Trophoblast cell (in vitro differentiated cells and primary cell): ENCODE measurements at regions not wholly inside any gene's neighbourhood (a gene's known extent, or its start where the extent isn't known, plus 50 kb on each side); places are given as distances from the start of the nearest gene placed in this dataset.

ENCODE experiments used
- DNase-seq, 2 donors: peaks; one replicate each; pipeline ENCODE4 v3.0.0-alpha.2; 2016
- H2AFZ ChIP-seq: 2 replicates; pipeline ENCODE4 v1.6.1; 2013; ENCODE audit warnings: low read length, moderate library complexity, mild to moderate bottlenecking; ENCODE audit not compliant: insufficient read depth, poor library complexity
- H2AK5ac ChIP-seq: 2 replicates; pipeline ENCODE4 v1.6.1; 2013; ENCODE audit warnings: mild to moderate bottlenecking, low read length
- H2BK120ac ChIP-seq: 2 replicates; pipeline ENCODE4 v1.6.1; 2013; ENCODE audit warnings: low read length, mild to moderate bottlenecking, moderate library complexity; ENCODE audit not compliant: insufficient read depth, poor library complexity
- H2BK12ac ChIP-seq: 2 replicates; pipeline ENCODE4 v1.6.1; 2013; ENCODE audit warnings: mild to moderate bottlenecking, low read length, moderate library complexity
- H2BK5ac ChIP-seq: 2 replicates; pipeline ENCODE4 v1.6.1; 2013; ENCODE audit warnings: low read length, low read depth, moderate library complexity, mild to moderate bottlenecking; ENCODE audit not compliant: poor library complexity
- H3K14ac ChIP-seq: 2 replicates; pipeline ENCODE4 v1.6.1; 2013; ENCODE audit warnings: mild to moderate bottlenecking, low read length
- H3K18ac ChIP-seq: 2 replicates; pipeline ENCODE4 v1.6.1; 2013; ENCODE audit warnings: mild to moderate bottlenecking, low read length
- H3K23ac ChIP-seq: 2 replicates; pipeline ENCODE4 v1.6.1; 2013; ENCODE audit warnings: low read length
- H3K27ac ChIP-seq: 2 replicates; pipeline ENCODE4 v1.5.1; 2013; ENCODE audit warnings: low read depth, mild to moderate bottlenecking, inconsistent platforms, low read length, moderate library complexity
- H3K27me3 ChIP-seq: 2 replicates; pipeline ENCODE4 v1.6.1; 2013; ENCODE audit warnings: inconsistent platforms, mild to moderate bottlenecking, low read length, moderate library complexity; ENCODE audit not compliant: insufficient read depth
- H3K36me3 ChIP-seq, 2 experiments: 1 replicate in 1 of 2; 2 replicates in 1 of 2; pipeline ENCODE4 v1.6.1; 2013; ENCODE audit warnings: low read length in 2 of 2, mild to moderate bottlenecking in 2 of 2, moderate library complexity in 1 of 2; ENCODE audit not compliant: insufficient read depth in 2 of 2, control insufficient read depth in 1 of 2
- H3K4ac ChIP-seq: 2 replicates; pipeline ENCODE4 v1.6.1; 2013; ENCODE audit warnings: low read depth, mild to moderate bottlenecking, low read length, moderate library complexity
- H3K4me1 ChIP-seq, 2 experiments: 1 replicate in 1 of 2; 2 replicates in 1 of 2; pipeline ENCODE4 v1.6.1; 2013; ENCODE audit warnings: low read length in 2 of 2, mild to moderate bottlenecking in 2 of 2, moderate library complexity in 1 of 2; ENCODE audit not compliant: insufficient read depth in 2 of 2, control insufficient read depth in 1 of 2
- H3K4me2 ChIP-seq: 2 replicates; pipeline ENCODE4 v1.6.1; 2013; ENCODE audit warnings: inconsistent platforms, mild to moderate bottlenecking, low read length, moderate library complexity
- H3K4me3 ChIP-seq: 2 replicates; pipeline ENCODE4 v1.5.1; 2013; ENCODE audit warnings: mild to moderate bottlenecking, low read depth, low read length, inconsistent platforms
- H3K79me1 ChIP-seq: one replicate; pipeline ENCODE4 v1.6.1; 2013; ENCODE audit warnings: low read length
- H3K79me2 ChIP-seq: 2 replicates; pipeline ENCODE4 v1.6.1; 2013; ENCODE audit warnings: low read length, mild to moderate bottlenecking; ENCODE audit not compliant: control insufficient read depth, insufficient read depth, poor library complexity
- H3K9ac ChIP-seq: 2 replicates; pipeline ENCODE4 v1.6.1; 2013; ENCODE audit warnings: mild to moderate bottlenecking, low read length
- H3K9me3 ChIP-seq: 2 replicates; pipeline ENCODE4 v1.6.1; 2013; ENCODE audit warnings: low read depth, mild to moderate bottlenecking, control low read depth, inconsistent platforms, low read length; ENCODE audit not compliant: insufficient read depth
- H4K12ac ChIP-seq: 2 replicates; pipeline ENCODE4 v1.6.1; 2013; ENCODE audit warnings: low read depth, mild to moderate bottlenecking, low read length, moderate library complexity
- H4K8ac ChIP-seq: 2 replicates; pipeline ENCODE4 v1.6.1; 2013; ENCODE audit warnings: low read depth, mild to moderate bottlenecking, low read length, moderate library complexity
- H4K91ac ChIP-seq: one replicate; pipeline ENCODE4 v1.6.1; 2013; ENCODE audit warnings: low read depth, mild to moderate bottlenecking, low read length, moderate library complexity
- WGBS: extraction: QIAGEN DNeasy Blood & Tissue Kit; methylation state at CpG from one replicate; pipeline ENCODE4 v1.1.7; 2013; ENCODE audit warnings: missing lambda C conversion rate; ENCODE audit not compliant: insufficient read length, insufficient coverage; ENCODE audit errors: extremely low coverage; 5-methylcytosine and 5-hydroxymethylcytosine counted together

GRCh38 chr6:25005010-25005409 lies 69.2 kb upstream of the RIPOR2 start:
- H3K27ac ChIP-seq: no peak overlapping the region
- no peak overlapping the region for H3K9ac ChIP-seq
- DNase-seq: no peak
- H3K14ac ChIP-seq: no peak overlapping the region
- H2AFZ ChIP-seq: no peak overlapping the region
- no CpG with 5 or more reads among the region's 4 CpGs for WGBS
- H3K79me1 ChIP-seq: no peaks in the 10 kb centered on the region
- H3K23ac ChIP-seq: no peak overlapping the region
- H2AK5ac ChIP-seq: no peak overlapping the region
- no peaks in the 10 kb centered on the region for H3K27me3 ChIP-seq
- no peak overlapping the region for H3K4ac ChIP-seq
- no peak overlapping the region for H3K18ac ChIP-seq
- H2BK120ac ChIP-seq: no peak overlapping the region
- no peaks in the 10 kb centered on the region for H3K79me2 ChIP-seq
- H3K4me2 ChIP-seq: no peak overlapping the region
- no peaks in the 10 kb centered on the region for H3K9me3 ChIP-seq
- no peak overlapping the region for H2BK5ac ChIP-seq
- H3K4me1 ChIP-seq: peaks cover 3 to 4% of the 10 kb centered on the region in 2 experiments
- no peak overlapping the region for H2BK12ac ChIP-seq
- H3K36me3 ChIP-seq: no peaks in the 10 kb centered on the region
- no peak overlapping the region for H3K4me3 ChIP-seq
- H4K12ac ChIP-seq: no peak overlapping the region
- no peak overlapping the region for H4K91ac ChIP-seq
- H4K8ac ChIP-seq: no peak overlapping the region

GRCh38 chr6:25006075-25006474 lies 70.3 kb upstream of the RIPOR2 start:
- no peaks in the 10 kb centered on the region for H3K9me3 ChIP-seq
- H3K18ac ChIP-seq: no peak overlapping the region
- no peaks in the 10 kb centered on the region for H3K27me3 ChIP-seq
- DNase-seq: no peak
- no peak overlapping the region for H4K91ac ChIP-seq
- no peak overlapping the region for H3K4me3 ChIP-seq
- H2AFZ ChIP-seq: no peak overlapping the region
- no peak overlapping the region for H2BK5ac ChIP-seq
- H3K79me2 ChIP-seq: no peaks in the 10 kb centered on the region
- H2BK120ac ChIP-seq: no peak overlapping the region
- H3K27ac ChIP-seq: no peak overlapping the region
- no peak overlapping the region for H3K9ac ChIP-seq
- H3K4ac ChIP-seq: no peak overlapping the region
- H4K8ac ChIP-seq: no peak overlapping the region
- H3K4me1 ChIP-seq: peaks cover 3 to 4% of the 10 kb centered on the region in 2 experiments
- no peak overlapping the region for H2BK12ac ChIP-seq
- H3K4me2 ChIP-seq: no peak overlapping the region
- no peak overlapping the region for H3K23ac ChIP-seq
- no peak overlapping the region for H4K12ac ChIP-seq
- H3K79me1 ChIP-seq: no peaks in the 10 kb centered on the region
- H3K36me3 ChIP-seq: no peaks in the 10 kb centered on the region
- H3K14ac ChIP-seq: no peak overlapping the region
- WGBS: no CpG with 5 or more reads among the region's 1 CpG
- no peak overlapping the region for H2AK5ac ChIP-seq

GRCh38 chr6:25006565-25007001 lies 70.8 kb upstream of the RIPOR2 start:
- Histone ChIP-seq H2BK12ac (no peak overlapping the region), H3K18ac (no peak overlapping the region), H3K4me3 (no peak overlapping the region), H3K4me1 (peaks cover 3 to 4% of the 10 kb centered on the region in 2 experiments), H3K23ac (no peak overlapping the region), H4K12ac (no peak overlapping the region), H3K9ac (no peak overlapping the region), H3K14ac (no peak overlapping the region), H3K79me1 (no peaks in the 10 kb centered on the region), H4K91ac (no peak overlapping the region), H2AFZ (no peak overlapping the region), H2AK5ac (no peak overlapping the region), H3K4ac (no peak overlapping the region), H2BK120ac (no peak overlapping the region), H3K36me3 (no peaks in the 10 kb centered on the region), H3K9me3 (no peaks in the 10 kb centered on the region), H3K4me2 (no peak overlapping the region), H4K8ac (peak overlapping the region; percentile 65), H3K27me3 (no peaks in the 10 kb centered on the region), H3K79me2 (no peaks in the 10 kb centered on the region), H3K27ac (no peak overlapping the region), H2BK5ac (no peak overlapping the region)
- WGBS: no CpG with 5 or more reads among the region's 3 CpGs
- DNase-seq: peak; percentile 42 to 45

GRCh38 chr6:25007269-25007699 lies 71.5 kb upstream of the RIPOR2 start:
- Histone ChIP-seq H2AFZ (no peak overlapping the region), H3K14ac (no peak overlapping the region), H3K4me1 (peaks cover 3 to 4% of the 10 kb centered on the region in 2 experiments), H2BK12ac (no peak overlapping the region), H3K27ac (no peak overlapping the region), H3K4me3 (no peak overlapping the region), H3K9me3 (no peaks in the 10 kb centered on the region), H3K79me2 (no peaks in the 10 kb centered on the region), H3K23ac (no peak overlapping the region), H3K27me3 (no peaks in the 10 kb centered on the region), H2AK5ac (no peak overlapping the region), H4K8ac (no peak overlapping the region), H4K91ac (no peak overlapping the region), H3K9ac (no peak overlapping the region), H3K4ac (no peak overlapping the region), H3K79me1 (no peaks in the 10 kb centered on the region), H2BK120ac (no peak overlapping the region), H3K36me3 (no peaks in the 10 kb centered on the region), H2BK5ac (no peak overlapping the region), H4K12ac (no peak overlapping the region), H3K4me2 (no peak overlapping the region), H3K18ac (no peak overlapping the region)
- peak in 1 of 2 donors; percentile 21 for DNase-seq
- no CpG with 5 or more reads among the region's 3 CpGs for WGBS
